Keratinocyte (primary cell): ENCODE measurements at regions not wholly inside any gene's neighbourhood (a gene's known extent, or its start where the extent isn't known, plus 50 kb on each side); places are given as distances from the start of the nearest gene placed in this dataset.
"Not testable (repeated sequence)": the region's sequence is repeated elsewhere in the genome, so short reads cannot be mapped to it uniquely, and the experiment has no call there.

Experiments
- DNase-seq: peaks from one replicate; pipeline ENCODE4 v3.0.0-alpha.2; 2011; ENCODE audit warnings: low read depth, missing footprints, low spot score
- FAIRE-seq: peaks from 2 replicates; lab custom pipeline; 2011; peaks lifted over from hg19 to GRCh38; lab: Jason Lieb, UNC
- H2AFZ ChIP-seq: 2 replicates; pipeline ENCODE4 v1.6.0; 2012; ENCODE audit warnings: low read length, control low read depth, inconsistent platforms; ENCODE audit not compliant: control insufficient read depth
- H3K27ac ChIP-seq: 2 replicates; pipeline ENCODE4 v1.5.1; 2011; ENCODE audit warnings: low read length; ENCODE audit not compliant: control insufficient read depth, insufficient read depth
- H3K27me3 ChIP-seq: 3 replicates; pipeline ENCODE4 v1.6.0; 2011; ENCODE audit warnings: low read length; ENCODE audit not compliant: control insufficient read depth, insufficient read depth; ENCODE audit errors: extremely low read depth
- H3K36me3 ChIP-seq, 2 experiments: 2 replicates in 1 of 2; 3 replicates in 1 of 2; pipeline ENCODE4 v1.5.1; 2011; ENCODE audit warnings: low read length in 2 of 2, mild to moderate bottlenecking in 1 of 2; ENCODE audit not compliant: control insufficient read depth in 2 of 2, insufficient read depth in 2 of 2; ENCODE audit errors: extremely low read depth in 1 of 2
- H3K4me1 ChIP-seq: 3 replicates; pipeline ENCODE4 v1.5.1; 2011; ENCODE audit warnings: low read length; ENCODE audit not compliant: control insufficient read depth, insufficient read depth; ENCODE audit errors: extremely low read depth
- H3K4me2 ChIP-seq: 3 replicates; pipeline ENCODE4 v1.6.0; 2011; ENCODE audit warnings: low read depth, low read length; ENCODE audit not compliant: control insufficient read depth, insufficient read depth; ENCODE audit errors: extremely low read depth
- H3K4me3 ChIP-seq, 3 experiments: fragments of 200-600 bp in 1 of 3; sonication (generic) in 1 of 3; 2 replicates in 2 of 3; 3 replicates in 1 of 3; pipeline ENCODE4 v1.5.1; 2011 to 2016; ENCODE audit warnings: low read length in 3 of 3, mild to moderate bottlenecking in 3 of 3, control low read depth in 2 of 3, inconsistent platforms in 1 of 3, low read depth in 1 of 3, mixed read lengths in 1 of 3, mixed run types in 1 of 3, moderate library complexity in 1 of 3; ENCODE audit not compliant: control insufficient read depth in 2 of 3, insufficient read depth in 2 of 3; ENCODE audit errors: extremely low read depth in 1 of 3
- H3K79me2 ChIP-seq: 2 replicates; pipeline ENCODE4 v1.6.0; 2012; ENCODE audit warnings: low read length; ENCODE audit not compliant: control insufficient read depth, insufficient read depth
- H3K9ac ChIP-seq: 3 replicates; pipeline ENCODE4 v1.6.0; 2011; ENCODE audit warnings: low read length; ENCODE audit not compliant: control insufficient read depth, insufficient read depth; ENCODE audit errors: extremely low read depth
- H3K9me1 ChIP-seq: 3 replicates; pipeline ENCODE4 v1.6.0; 2011; ENCODE audit warnings: low read length; ENCODE audit not compliant: control insufficient read depth, insufficient read depth; ENCODE audit errors: extremely low read depth
- H3K9me3 ChIP-seq: 2 replicates; pipeline ENCODE4 v1.5.1; 2012; ENCODE audit warnings: low read depth, low read length; ENCODE audit not compliant: control insufficient read depth
- H4K20me1 ChIP-seq: 3 replicates; pipeline ENCODE4 v1.6.0; 2011; ENCODE audit warnings: low read length; ENCODE audit not compliant: control insufficient read depth, insufficient read depth; ENCODE audit errors: extremely low read depth
- EZH2 ChIP-seq: IDR thresholded peaks from one replicate; pipeline ENCODE4 v1.6.1; 2012; ENCODE audit warnings: inconsistent platforms, mild to moderate bottlenecking, low read length, moderate library complexity
- dilution Hi-C: fragments of 300-500 bp; cut with MboI; formaldehyde crosslinking; loops from one replicate; pipeline ENCODE4 v1.7.0; 2020; ENCODE audit warnings: low sequenced_read_pairs; ENCODE audit not compliant: extremely low pct_ligation_motif_present
- TF ChIP-seq, protein P1 (sequence below), 3 experiments: IDR thresholded peaks in 1 of 3; conservative IDR thresholded peaks in 1 of 3; optimal IDR thresholded peaks in 1 of 3; 2 replicates in 2 of 3; 3 replicates in 1 of 3; pipeline versions ENCODE3 to v1.5.1; 2011; ENCODE audit warnings: low read length in 3 of 3, mild to moderate bottlenecking in 3 of 3, moderate library complexity in 2 of 3, control low read depth in 1 of 3, inconsistent platforms in 1 of 3; ENCODE audit not compliant: insufficient read depth in 2 of 3; ENCODE audit errors: extremely low read depth in 1 of 3

DNA sequence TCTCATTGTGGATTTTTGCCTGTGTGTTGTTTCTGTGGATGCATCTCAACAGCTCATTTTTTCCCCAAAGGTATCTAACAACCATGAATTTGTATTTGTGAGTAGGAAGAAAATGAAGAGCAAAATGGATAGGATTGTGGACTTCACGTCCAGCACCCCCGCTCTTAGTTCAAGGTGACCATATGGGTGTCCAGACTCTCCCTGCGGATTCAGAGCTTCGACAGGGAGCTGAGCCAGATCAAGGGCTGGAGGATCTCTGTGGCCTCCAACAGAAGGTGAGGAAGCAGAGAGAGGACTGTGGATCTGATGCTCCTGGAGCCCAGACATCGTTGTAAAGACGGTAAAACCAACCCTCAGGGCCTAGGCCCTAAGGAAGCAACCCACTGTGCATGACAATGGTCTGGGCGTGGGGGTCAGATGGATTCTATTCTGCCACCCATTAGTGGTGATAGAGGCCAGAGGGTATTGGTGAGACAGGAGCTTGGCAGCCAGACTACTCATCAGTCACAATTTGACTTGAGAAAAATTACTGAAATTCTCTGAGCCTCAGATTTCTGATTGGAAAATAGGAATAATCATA, 659.7 kb upstream of the TMEM132C start:
- FAIRE-seq (no peak), DNase-seq (no peak)
- Histone ChIP-seq H3K4me3 (no peak overlapping the region), H3K4me1 (no peaks in the 10 kb centered on the region), H4K20me1 (no peaks in the 10 kb centered on the region), H3K4me2 (no peak overlapping the region), H3K9me3 (no peaks in the 10 kb centered on the region), H2AFZ (no peak overlapping the region), H3K27me3 (no peaks in the 10 kb centered on the region), H3K9ac (no peak overlapping the region), H3K9me1 (no peaks in the 10 kb centered on the region), H3K36me3 (no peaks in the 10 kb centered on the region), H3K27ac (no peak overlapping the region), H3K79me2 (no peaks in the 10 kb centered on the region)
- TF ChIP-seq, protein P1, sequence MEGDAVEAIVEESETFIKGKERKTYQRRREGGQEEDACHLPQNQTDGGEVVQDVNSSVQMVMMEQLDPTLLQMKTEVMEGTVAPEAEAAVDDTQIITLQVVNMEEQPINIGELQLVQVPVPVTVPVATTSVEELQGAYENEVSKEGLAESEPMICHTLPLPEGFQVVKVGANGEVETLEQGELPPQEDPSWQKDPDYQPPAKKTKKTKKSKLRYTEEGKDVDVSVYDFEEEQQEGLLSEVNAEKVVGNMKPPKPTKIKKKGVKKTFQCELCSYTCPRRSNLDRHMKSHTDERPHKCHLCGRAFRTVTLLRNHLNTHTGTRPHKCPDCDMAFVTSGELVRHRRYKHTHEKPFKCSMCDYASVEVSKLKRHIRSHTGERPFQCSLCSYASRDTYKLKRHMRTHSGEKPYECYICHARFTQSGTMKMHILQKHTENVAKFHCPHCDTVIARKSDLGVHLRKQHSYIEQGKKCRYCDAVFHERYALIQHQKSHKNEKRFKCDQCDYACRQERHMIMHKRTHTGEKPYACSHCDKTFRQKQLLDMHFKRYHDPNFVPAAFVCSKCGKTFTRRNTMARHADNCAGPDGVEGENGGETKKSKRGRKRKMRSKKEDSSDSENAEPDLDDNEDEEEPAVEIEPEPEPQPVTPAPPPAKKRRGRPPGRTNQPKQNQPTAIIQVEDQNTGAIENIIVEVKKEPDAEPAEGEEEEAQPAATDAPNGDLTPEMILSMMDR (optimal IDR thresholded peaks at IDR 0.05 in 1 of 3, IDR thresholded peaks at IDR 0.05 in 1 of 3, conservative IDR thresholded peaks at IDR 0.05 in 1 of 3; ENCODE audit: extremely low read depth in 1 of 3, insufficient read depth in 2 of 3, low read length in 3 of 3): no peak
- no peak for TF ChIP-seq EZH2
- dilution Hi-C loops: no loop called here

DNA sequence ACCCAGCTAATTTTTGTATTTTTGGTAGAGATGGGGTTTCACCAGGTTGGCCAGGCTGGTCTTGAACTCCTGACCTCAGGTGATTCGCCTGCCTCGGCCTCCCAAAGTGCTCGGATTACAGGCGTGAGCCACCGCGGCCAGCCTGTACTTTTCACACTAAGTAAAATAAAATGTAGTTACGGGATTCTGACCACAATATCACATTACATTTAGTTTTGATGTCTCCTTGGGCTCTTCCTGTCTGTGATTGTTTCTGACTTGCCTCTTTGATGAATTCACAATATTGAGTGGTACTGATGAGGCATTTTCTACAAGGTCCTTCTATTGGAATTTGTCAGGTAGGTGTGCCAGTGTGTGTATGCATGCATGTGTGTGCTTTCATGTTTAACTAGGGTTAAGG, 658.6 kb upstream of the TMEM132C start:
- FAIRE-seq, DNase-seq, H3K4me2 ChIP-seq, H3K79me2 ChIP-seq, H3K36me3 ChIP-seq, H3K4me3 ChIP-seq, H3K4me1 ChIP-seq, H4K20me1 ChIP-seq, H3K9ac ChIP-seq, H3K9me1 ChIP-seq, dilution Hi-C loops, H3K27ac ChIP-seq, H2AFZ ChIP-seq, H3K9me3 ChIP-seq, H3K27me3 ChIP-seq: not testable (repeated sequence)

GRCh38 chr12:127613056-127613455, 653.9 kb upstream of the TMEM132C start:
- Histone ChIP-seq H3K9me3 (no peaks in the 10 kb centered on the region), H3K9me1 (no peaks in the 10 kb centered on the region), H3K4me1 (no peaks in the 10 kb centered on the region), H4K20me1 (no peaks in the 10 kb centered on the region), H3K4me2 (no peak overlapping the region), H3K27ac (no peak overlapping the region), H3K36me3 (no peaks in the 10 kb centered on the region), H3K9ac (no peak overlapping the region), H3K4me3 (no peak overlapping the region), H3K27me3 (no peaks in the 10 kb centered on the region), H2AFZ (no peak overlapping the region), H3K79me2 (no peaks in the 10 kb centered on the region)
- dilution Hi-C loops: no loop called here
- no peak for FAIRE-seq
- no peak for TF ChIP-seq EZH2
- TF ChIP-seq, protein P1 (optimal IDR thresholded peaks at IDR 0.05 in 1 of 3, IDR thresholded peaks at IDR 0.05 in 1 of 3, conservative IDR thresholded peaks at IDR 0.05 in 1 of 3; ENCODE audit: extremely low read depth in 1 of 3, insufficient read depth in 2 of 3, low read length in 3 of 3): no peak
- DNase-seq: no peak
